Epithelial cell of prostate (primary cell): ENCODE measurements at regions not wholly inside any gene's neighbourhood (a gene's known extent, or its start where the extent isn't known, plus 50 kb on each side); places are given as distances from the start of the nearest gene placed in this dataset.
A peak's percentile ranks its signal among the peaks of the same experiment; 100 is the strongest.
"Not testable (repeated sequence)": the region's sequence is repeated elsewhere in the genome, so short reads cannot be mapped to it uniquely, and the experiment has no call there.

Experiments
- DNase-seq: peaks from one replicate; pipeline ENCODE4 v3.0.0-alpha.2; 2011; ENCODE audit warnings: low read depth, low spot score
- H3K27ac ChIP-seq: fragments of 450-650 bp; 2 replicates; pipeline ENCODE4 v1.5.1; 2017; ENCODE audit warnings: mild to moderate bottlenecking

GRCh38 chr1:8151647-8152046, 125.5 kb upstream of the ERRFI1 start:
- no peak overlapping the region for H3K27ac ChIP-seq
- no peak for DNase-seq

- H3K27ac ChIP-seq, DNase-seq: not testable (repeated sequence)
Observed at GRCh38 chr1:8149756-8150155, 123.6 kb upstream of the ERRFI1 start.

GRCh38 chr1:8147956-8148355, 121.8 kb upstream of the ERRFI1 start:
- DNase-seq: no peak
- H3K27ac ChIP-seq: no peak overlapping the region

- H3K27ac ChIP-seq: no peak overlapping the region
- no peak for DNase-seq
Observed at GRCh38 chr1:8146257-8146855, 120.2 kb upstream of the ERRFI1 start.

- H3K27ac ChIP-seq: no peak overlapping the region
- no peak for DNase-seq
Observed at GRCh38 chr1:8145545-8146202, 119.6 kb upstream of the ERRFI1 start.

- no peak for DNase-seq
- no peak overlapping the region for H3K27ac ChIP-seq
Observed at GRCh38 chr1:8144323-8144722, 118.2 kb upstream of the ERRFI1 start.

GRCh38 chr1:8142955-8143629, 117.0 kb upstream of the ERRFI1 start:
- H3K27ac ChIP-seq: peak overlapping the region; percentile 24
- no peak for DNase-seq

GRCh38 chr1:8139941-8140340, 113.8 kb upstream of the ERRFI1 start:
- DNase-seq: no peak
- H3K27ac ChIP-seq: no peak overlapping the region

- H3K27ac ChIP-seq: no peak overlapping the region
- DNase-seq: no peak
Observed at GRCh38 chr1:8139383-8139782, 113.3 kb upstream of the ERRFI1 start.

GRCh38 chr1:8138673-8139072, 112.6 kb upstream of the ERRFI1 start:
- DNase-seq: no peak
- H3K27ac ChIP-seq: peak overlapping the region; percentile 64

- no peak for DNase-seq
- H3K27ac ChIP-seq: peak overlapping the region; percentile 64
Observed at GRCh38 chr1:8137481-8138244, 111.6 kb upstream of the ERRFI1 start.

GRCh38 chr1:8136766-8137165, 110.7 kb upstream of the ERRFI1 start:
- DNase-seq: no peak

GRCh38 chr1:8135250-8135649, 109.1 kb upstream of the ERRFI1 start:
- DNase-seq: no peak
- H3K27ac ChIP-seq: no peak overlapping the region

More at GRCh38 chr1:8136766-8137165, 110.7 kb upstream of the ERRFI1 start:
- H3K27ac ChIP-seq: no peak overlapping the region

GRCh38 chr1:8134546-8135235, 108.6 kb upstream of the ERRFI1 start:
- peak overlapping the region; percentile 70 for H3K27ac ChIP-seq
- DNase-seq: no peak

- DNase-seq: peak; percentile 66
- peak overlapping the region; percentile 70 for H3K27ac ChIP-seq
Observed at GRCh38 chr1:8133657-8134430, 107.7 kb upstream of the ERRFI1 start.

GRCh38 chr1:8133190-8133589, 107.1 kb upstream of the ERRFI1 start:
- H3K27ac ChIP-seq: peak overlapping the region; percentile 70
- DNase-seq: no peak

- DNase-seq: no peak
Observed at GRCh38 chr1:8127171-8127641, 101.1 kb upstream of the ERRFI1 start.

GRCh38 chr1:8122477-8123407, 96.6 kb upstream of the ERRFI1 start:
- H3K27ac ChIP-seq: peak overlapping the region; percentile 87
- DNase-seq: no peak

More at GRCh38 chr1:8127171-8127641, 101.1 kb upstream of the ERRFI1 start:
- no peak overlapping the region for H3K27ac ChIP-seq
